Mesendoderm (in vitro differentiated cells): ENCODE measurements at regions not wholly inside any gene's neighbourhood (a gene's known extent, or its start where the extent isn't known, plus 50 kb on each side); places are given as distances from the start of the nearest gene placed in this dataset.

ENCODE experiments used
- DNase-seq: peaks from one replicate; pipeline ENCODE4 v3.0.0; 2013
- H2AK5ac ChIP-seq: 2 replicates; pipeline ENCODE4 v1.6.1; 2013; ENCODE audit warnings: low read length, inconsistent platforms
- H2BK120ac ChIP-seq: 2 replicates; pipeline ENCODE4 v1.6.1; 2013; ENCODE audit warnings: low read depth, mild to moderate bottlenecking, low read length, moderate library complexity, mixed read lengths
- H2BK15ac ChIP-seq: replicated peaks from 2 replicates; pipeline ENCODE4 v1.6.1; 2013; ENCODE audit warnings: low read depth, mild to moderate bottlenecking, moderate library complexity
- H2BK5ac ChIP-seq: 2 replicates; pipeline ENCODE4 v1.6.1; 2013; ENCODE audit warnings: low read length, inconsistent platforms
- H3K18ac ChIP-seq: 2 replicates; pipeline ENCODE4 v1.6.1; 2013; ENCODE audit warnings: mild to moderate bottlenecking, low read length, mixed read lengths
- H3K23ac ChIP-seq: one replicate; pipeline ENCODE4 v1.6.1; 2013; ENCODE audit warnings: low read length
- H3K27ac ChIP-seq: 2 replicates; pipeline ENCODE4 v1.5.1; 2013; ENCODE audit warnings: low read depth, mild to moderate bottlenecking, inconsistent platforms, low read length, moderate library complexity
- H3K27me3 ChIP-seq: 2 replicates; pipeline ENCODE4 v1.6.1; 2013; ENCODE audit warnings: low read length, control low read depth, mild to moderate bottlenecking, inconsistent platforms; ENCODE audit not compliant: insufficient read depth, poor library complexity
- H3K36me3 ChIP-seq: 2 replicates; pipeline ENCODE4 v1.6.1; 2013; ENCODE audit warnings: low read length, inconsistent platforms; ENCODE audit not compliant: control insufficient read depth, insufficient read depth
- H3K4ac ChIP-seq: one replicate; pipeline ENCODE4 v1.6.1; 2013; ENCODE audit warnings: low read depth, mild to moderate bottlenecking, low read length, moderate library complexity
- H3K4me1 ChIP-seq: 2 replicates; pipeline ENCODE4 v1.6.1; 2013; ENCODE audit warnings: low read depth, low read length, inconsistent platforms; ENCODE audit not compliant: control insufficient read depth
- H3K4me2 ChIP-seq: 2 replicates; pipeline ENCODE4 v1.6.1; 2013; ENCODE audit warnings: low read length
- H3K4me3 ChIP-seq: 2 replicates; pipeline ENCODE4 v1.5.1; 2013; ENCODE audit warnings: mild to moderate bottlenecking, low read length
- H3K56ac ChIP-seq: one replicate; pipeline ENCODE4 v1.6.1; 2013; ENCODE audit warnings: low read length
- H3K79me1 ChIP-seq: 2 replicates; pipeline ENCODE4 v1.6.1; 2013; ENCODE audit warnings: low read length, inconsistent platforms
- H3K79me2 ChIP-seq: 2 replicates; pipeline ENCODE4 v1.6.1; 2013; ENCODE audit warnings: mild to moderate bottlenecking, low read length; ENCODE audit not compliant: control insufficient read depth, insufficient read depth
- H3K9ac ChIP-seq: 2 replicates; pipeline ENCODE4 v1.6.1; 2013; ENCODE audit warnings: low read length, inconsistent platforms
- H4K5ac ChIP-seq: one replicate; pipeline ENCODE4 v1.6.1; 2013; ENCODE audit warnings: low read length
- H4K8ac ChIP-seq: one replicate; pipeline ENCODE4 v1.6.1; 2013; ENCODE audit warnings: low read depth, mild to moderate bottlenecking, control low read depth, low read length, moderate library complexity
- WGBS: extraction: QIAGEN DNeasy Blood & Tissue Kit; methylation state at CpG from one replicate; pipeline ENCODE4 v1.1.7; 2013; ENCODE audit warnings: low lambda C conversion rate, missing lambda C conversion rate; ENCODE audit not compliant: insufficient coverage; ENCODE audit errors: extremely low coverage; 5-methylcytosine and 5-hydroxymethylcytosine counted together

- no peak for DNase-seq
- H3K79me1 ChIP-seq: no peaks in the 10 kb centered on the region
- no peak overlapping the region for H2BK5ac ChIP-seq
- no peaks in the 10 kb centered on the region for H3K36me3 ChIP-seq
- no peak overlapping the region for H3K23ac ChIP-seq
- H4K5ac ChIP-seq: no peak overlapping the region
- no peaks in the 10 kb centered on the region for H3K27me3 ChIP-seq
- H3K27ac ChIP-seq: no peak overlapping the region
- no peak overlapping the region for H2AK5ac ChIP-seq
- H4K8ac ChIP-seq: no peak overlapping the region
- no peaks in the 10 kb centered on the region for H3K79me2 ChIP-seq
- no peak overlapping the region for H3K56ac ChIP-seq
- H3K18ac ChIP-seq: no peak overlapping the region
- no peak overlapping the region for H3K9ac ChIP-seq
- no peak overlapping the region for H2BK120ac ChIP-seq
- no peak overlapping the region for H3K4me2 ChIP-seq
- H3K4ac ChIP-seq: no peak overlapping the region
- H2BK15ac ChIP-seq: no peak overlapping the region
- no peaks in the 10 kb centered on the region for H3K4me1 ChIP-seq
- WGBS: no CpG with 5 or more reads among the region's 18 CpGs
- no peak overlapping the region for H3K4me3 ChIP-seq
Measured at GRCh38 chr5:30069441-30070263, 1123.8 kb upstream of the CDH6 start.

GRCh38 chr5:30063503-30063902 is 1130.0 kb upstream of the CDH6 start:
- no peak overlapping the region for H4K5ac ChIP-seq
- no peaks in the 10 kb centered on the region for H3K4me1 ChIP-seq
- H2BK5ac ChIP-seq: no peak overlapping the region
- H2BK120ac ChIP-seq: no peak overlapping the region
- H3K18ac ChIP-seq: no peak overlapping the region
- no peak overlapping the region for H3K9ac ChIP-seq
- no peak overlapping the region for H3K4ac ChIP-seq
- H3K36me3 ChIP-seq: no peaks in the 10 kb centered on the region
- H4K8ac ChIP-seq: no peak overlapping the region
- H2BK15ac ChIP-seq: no peak overlapping the region
- no peak overlapping the region for H3K27ac ChIP-seq
- no peaks in the 10 kb centered on the region for H3K27me3 ChIP-seq
- no peaks in the 10 kb centered on the region for H3K79me2 ChIP-seq
- H3K4me3 ChIP-seq: no peak overlapping the region
- no peak overlapping the region for H2AK5ac ChIP-seq
- no peak overlapping the region for H3K56ac ChIP-seq
- no peak for DNase-seq
- H3K4me2 ChIP-seq: no peak overlapping the region
- H3K23ac ChIP-seq: no peak overlapping the region
- H3K79me1 ChIP-seq: no peaks in the 10 kb centered on the region

GRCh38 chr5:30051976-30052375 is 1141.5 kb upstream of the CDH6 start:
- H4K5ac ChIP-seq: no peak overlapping the region
- no peak for DNase-seq
- H2AK5ac ChIP-seq: no peak overlapping the region
- H3K18ac ChIP-seq: no peak overlapping the region
- no peak overlapping the region for H3K9ac ChIP-seq
- H3K36me3 ChIP-seq: no peaks in the 10 kb centered on the region
- H2BK5ac ChIP-seq: no peak overlapping the region
- no peak overlapping the region for H3K23ac ChIP-seq
- no peaks in the 10 kb centered on the region for H3K79me2 ChIP-seq
- no peak overlapping the region for H3K27ac ChIP-seq
- 100% methylated on average over 1 of the region's 2 CpGs for WGBS
- no peak overlapping the region for H3K56ac ChIP-seq
- H3K4me3 ChIP-seq: no peak overlapping the region
- no peaks in the 10 kb centered on the region for H3K79me1 ChIP-seq
- no peak overlapping the region for H2BK15ac ChIP-seq
- H2BK120ac ChIP-seq: no peak overlapping the region
- H3K4ac ChIP-seq: no peak overlapping the region
- no peaks in the 10 kb centered on the region for H3K27me3 ChIP-seq
- no peaks in the 10 kb centered on the region for H3K4me1 ChIP-seq
- H4K8ac ChIP-seq: no peak overlapping the region
- no peak overlapping the region for H3K4me2 ChIP-seq

GRCh38 chr5:30050056-30050815 is 1143.2 kb upstream of the CDH6 start:
- H3K23ac ChIP-seq: no peak overlapping the region
- no peak overlapping the region for H4K8ac ChIP-seq
- no peaks in the 10 kb centered on the region for H3K79me1 ChIP-seq
- H3K27me3 ChIP-seq: no peaks in the 10 kb centered on the region
- H2BK120ac ChIP-seq: no peak overlapping the region
- H2BK5ac ChIP-seq: no peak overlapping the region
- no peak overlapping the region for H4K5ac ChIP-seq
- DNase-seq: no peak
- H3K79me2 ChIP-seq: no peaks in the 10 kb centered on the region
- H3K36me3 ChIP-seq: no peaks in the 10 kb centered on the region
- no peak overlapping the region for H3K4me2 ChIP-seq
- H3K4ac ChIP-seq: no peak overlapping the region
- no peak overlapping the region for H3K56ac ChIP-seq
- no CpG with 5 or more reads among the region's 8 CpGs for WGBS
- H3K27ac ChIP-seq: no peak overlapping the region
- no peak overlapping the region for H3K4me3 ChIP-seq
- H2BK15ac ChIP-seq: no peak overlapping the region
- no peak overlapping the region for H3K18ac ChIP-seq
- no peak overlapping the region for H2AK5ac ChIP-seq
- no peaks in the 10 kb centered on the region for H3K4me1 ChIP-seq
- no peak overlapping the region for H3K9ac ChIP-seq

- H2AK5ac ChIP-seq: no peak overlapping the region
- H4K5ac ChIP-seq: no peak overlapping the region
- H3K4ac ChIP-seq: no peak overlapping the region
- DNase-seq: no peak
- H3K9ac ChIP-seq: no peak overlapping the region
- H3K36me3 ChIP-seq: no peaks in the 10 kb centered on the region
- no peak overlapping the region for H2BK5ac ChIP-seq
- H3K4me2 ChIP-seq: no peak overlapping the region
- WGBS: no CpG with 5 or more reads among the region's 10 CpGs
- H2BK120ac ChIP-seq: no peak overlapping the region
- no peak overlapping the region for H3K56ac ChIP-seq
- H3K27ac ChIP-seq: no peak overlapping the region
- H3K27me3 ChIP-seq: no peaks in the 10 kb centered on the region
- no peaks in the 10 kb centered on the region for H3K79me2 ChIP-seq
- no peaks in the 10 kb centered on the region for H3K4me1 ChIP-seq
- H4K8ac ChIP-seq: no peak overlapping the region
- H3K4me3 ChIP-seq: no peak overlapping the region
- H3K18ac ChIP-seq: no peak overlapping the region
- no peak overlapping the region for H3K23ac ChIP-seq
- no peaks in the 10 kb centered on the region for H3K79me1 ChIP-seq
- no peak overlapping the region for H2BK15ac ChIP-seq
Measured at GRCh38 chr5:30042677-30043076, 1150.8 kb upstream of the CDH6 start.
